Transverse colon (tissue), 4 donors: ENCODE measurements at regions not wholly inside any gene's neighbourhood (a gene's known extent, or its start where the extent isn't known, plus 50 kb on each side); places are given as distances from the start of the nearest gene placed in this dataset.

Source experiments
- DNase-seq: peaks from one replicate; pipeline ENCODE4 v3.0.0-alpha.2; 2019
- H3K27ac ChIP-seq, 4 donors: fragments of 200-600 bp; sonication (generic); 2 replicates each; pipeline ENCODE4 v1.5.1; 2016 to 2018; ENCODE audit warnings: inconsistent platforms in 4 of 4
- H3K27me3 ChIP-seq: fragments of 200-600 bp; sonication (generic); 2 replicates; pipeline ENCODE4 v1.5.1; 2017; ENCODE audit warnings: inconsistent platforms
- H3K36me3 ChIP-seq, 4 donors: fragments of 200-600 bp; sonication (generic); 2 replicates each; pipeline ENCODE4 v1.5.1; 2017 to 2019; ENCODE audit warnings: inconsistent platforms in 4 of 4
- H3K4me1 ChIP-seq, 4 donors: fragments of 200-600 bp; sonication (generic); 2 replicates each; pipeline ENCODE4 v1.5.1; 2017 to 2020; ENCODE audit warnings: inconsistent platforms in 4 of 4
- H3K4me3 ChIP-seq, 4 donors: fragments of 200-600 bp; sonication (generic); 1 replicate in 1 of 4; 2 replicates in 3 of 4; pipeline versions ENCODE4 v1.5.1 to v1.6.1; 2017 to 2019; ENCODE audit warnings: inconsistent platforms in 4 of 4
- H3K9me3 ChIP-seq, 2 donors: fragments of 200-600 bp; sonication (generic); 2 replicates each; pipeline ENCODE4 v1.5.1; 2017 to 2019; ENCODE audit warnings: inconsistent platforms in 2 of 2
- CTCF ChIP-seq, 5 experiments: fragments of 200-600 bp in 3 of 5; fragments of 450-650 bp in 2 of 5; sonication (generic) in 3 of 5; IDR thresholded peaks; 1 replicate in 2 of 5; 2 replicates in 3 of 5; pipeline ENCODE4 v1.5.1; 2016 to 2017; ENCODE audit warnings: antibody characterized with exemption in 5 of 5, inconsistent platforms in 3 of 5, mild to moderate bottlenecking in 2 of 5, moderate library complexity in 1 of 5
- EP300 ChIP-seq: sonication (generic); formaldehyde crosslinking; IDR thresholded peaks from one replicate; pipeline ENCODE4 v1.6.1; 2017; ENCODE audit warnings: antibody characterized with exemption, low read depth
- POLR2A ChIP-seq: fragments of 450-650 bp; IDR thresholded peaks from one replicate; pipeline ENCODE4 v1.6.1; 2016; ENCODE audit warnings: antibody characterized with exemption, mild to moderate bottlenecking, moderate library complexity
- POLR2AphosphoS5 ChIP-seq, 3 donors: sonication (generic); formaldehyde crosslinking; IDR thresholded peaks; one replicate each; pipeline ENCODE4 v1.6.1; 2016; ENCODE audit warnings: antibody characterized with exemption in 3 of 3
- WGBS, 2 donors: methylation state at CpG; one replicate each; pipeline ENCODE4 v1.1.5; 2018; ENCODE audit warnings: low coverage in 1 of 2; 5-methylcytosine and 5-hydroxymethylcytosine counted together
- in situ Hi-C, 4 donors: fragments of 200-750 bp; cut with MboI; loops; one replicate each; pipeline versions ENCODE4 v1.15.0 to v1.15.1; 2017; ENCODE audit warnings: low sequenced_read_pairs in 3 of 4, low pct_ligation_motif_present in 1 of 4, low pct_unique_long_range_greater_than_20kb in 1 of 4
- intact Hi-C: fragments of 100-400 bp; cut with DNase I; formaldehyde crosslinking; loops from one replicate; pipeline ENCODE4 v1.15.1; 2023; ENCODE audit warnings: low total_unique reads

- no peaks in the 10 kb centered on the region for H3K9me3 ChIP-seq
- in situ Hi-C loops = loop anchor here in 3 of 4 donors (25.0 kb wide), 2 partner anchors 89 to 389 kb away; partner anchors contain the start of gene SLC5A9 (in 2 of the 3)
- H3K27ac ChIP-seq = no peak overlapping the region
- H3K4me3 ChIP-seq = no peak overlapping the region
- no peaks in the 10 kb centered on the region for H3K4me1 ChIP-seq
- intact Hi-C loops = no loop called here
- WGBS, 2 donors = 100% methylated on average over 1 of the region's 1 CpG
- no peak for TF ChIP-seq EP300
- TF ChIP-seq POLR2AphosphoS5 (IDR thresholded peaks at IDR 0.05) = no peak
- no peak for TF ChIP-seq POLR2A
- TF ChIP-seq CTCF (IDR thresholded peaks at IDR 0.05) = no peak
- no peak for DNase-seq
- no peaks in the 10 kb centered on the region for H3K36me3 ChIP-seq
- no peaks in the 10 kb centered on the region for H3K27me3 ChIP-seq
Measured at GRCh38 chr1:48123647-48124046, 98.9 kb upstream of the SLC5A9 start.

- Histone ChIP-seq H3K27me3 (no peaks in the 10 kb centered on the region), H3K4me3 (no peak overlapping the region), H3K27ac (no peak overlapping the region), H3K9me3 (peaks cover 0 to 4% of the 10 kb centered on the region in 2 donors), H3K36me3 (no peaks in the 10 kb centered on the region), H3K4me1 (no peaks in the 10 kb centered on the region)
- no peak for TF ChIP-seq POLR2A
- TF ChIP-seq CTCF (IDR thresholded peaks at IDR 0.05) = no peak
- no peak for TF ChIP-seq POLR2AphosphoS5 (IDR thresholded peaks at IDR 0.05)
- no peak for TF ChIP-seq EP300
- WGBS, 2 donors = 70 to 85% methylated on average over 4 of the region's 4 CpGs
- intact Hi-C loops (no loop called here), in situ Hi-C loops (loop anchor here in 3 of 4 donors (25.0 kb wide), 2 partner anchors 90 to 390 kb away; partner anchors contain the start of gene SLC5A9 (in 2 of the 3))
- no peak for DNase-seq
Measured at GRCh38 chr1:48121955-48122354, 100.6 kb upstream of the SLC5A9 start.

GRCh38 chr1:48120621-48121020, 101.9 kb upstream of the SLC5A9 start:
- Histone ChIP-seq H3K4me3 (no peak overlapping the region), H3K27ac (no peak overlapping the region), H3K36me3 (no peaks in the 10 kb centered on the region), H3K4me1 (no peaks in the 10 kb centered on the region), H3K9me3 (peaks cover 0 to 4% of the 10 kb centered on the region in 2 donors), H3K27me3 (no peaks in the 10 kb centered on the region)
- no peak for TF ChIP-seq POLR2A
- no peak for TF ChIP-seq EP300
- TF ChIP-seq CTCF (IDR thresholded peaks at IDR 0.05) = no peak
- TF ChIP-seq POLR2AphosphoS5 (IDR thresholded peaks at IDR 0.05) = no peak
- intact Hi-C loops (no loop called here), in situ Hi-C loops (loop anchor here in 3 of 4 donors (25.0 kb wide), 2 partner anchors 92 to 392 kb away; partner anchors contain the start of gene SLC5A9 (in 2 of the 3))
- no peak for DNase-seq

GRCh38 chr1:48115835-48116234, 106.7 kb upstream of the SLC5A9 start:
- intact Hi-C loops = no loop called here
- Histone ChIP-seq H3K27me3 (no peaks in the 10 kb centered on the region), H3K27ac (no peak overlapping the region), H3K9me3 (peaks cover 0 to 4% of the 10 kb centered on the region in 2 donors), H3K36me3 (no peaks in the 10 kb centered on the region), H3K4me1 (no peaks in the 10 kb centered on the region), H3K4me3 (no peak overlapping the region)
- no peak for TF ChIP-seq POLR2AphosphoS5 (IDR thresholded peaks at IDR 0.05)
- no peak for TF ChIP-seq CTCF (IDR thresholded peaks at IDR 0.05)
- TF ChIP-seq EP300 = no peak
- no peak for TF ChIP-seq POLR2A
- in situ Hi-C loops = loop anchor here in 3 of 4 donors (25.0 kb wide), 2 partner anchors 96 to 396 kb away; partner anchors contain the start of gene SLC5A9 (in 2 of the 3)
- DNase-seq = no peak
